Stomach (tissue), 8 donors: ENCODE measurements at regions not wholly inside any gene's neighbourhood (a gene's known extent, or its start where the extent isn't known, plus 50 kb on each side); places are given as distances from the start of the nearest gene placed in this dataset.

ENCODE experiments used
- DNase-seq, 2 donors: peaks; one replicate each; pipeline versions ENCODE4 v3.0.0 to v3.0.0-alpha.2; 2013 to 2019
- H3K27ac ChIP-seq, 5 donors: fragments of 200-600 bp in 4 of 5; sonication (generic) in 4 of 5; one replicate each; pipeline ENCODE4 v1.5.1; 2013 to 2019; ENCODE audit warnings: mild to moderate bottlenecking in 1 of 5, moderate library complexity in 1 of 5
- H3K27me3 ChIP-seq, 3 donors: fragments of 200-600 bp; sonication (generic); one replicate each; pipeline ENCODE4 v1.5.1; 2017 to 2019; ENCODE audit warnings: mixed run types in 1 of 3
- H3K36me3 ChIP-seq, 4 donors: fragments of 200-600 bp; sonication (generic); 1 replicate in 3 of 4; 2 replicates in 1 of 4; pipeline ENCODE4 v1.5.1; 2016 to 2019
- H3K4me1 ChIP-seq, 4 donors: fragments of 200-600 bp; sonication (generic); one replicate each; pipeline ENCODE4 v1.5.1; 2016 to 2019
- H3K4me3 ChIP-seq, 4 donors: fragments of 200-600 bp; sonication (generic) in 3 of 4; one replicate each; pipeline ENCODE4 v1.5.1; 2016 to 2019; ENCODE audit warnings: mild to moderate bottlenecking in 1 of 4
- H3K9me3 ChIP-seq, 4 donors: fragments of 200-600 bp; sonication (generic); one replicate each; pipeline ENCODE4 v1.5.1; 2016 to 2019
- CTCF ChIP-seq, 7 experiments: fragments of 450-650 bp in 4 of 7; fragments of 200-600 bp in 3 of 7; sonication (generic) in 3 of 7; IDR thresholded peaks; one replicate each; pipeline ENCODE4 v1.5.1; 2016 to 2019; ENCODE audit warnings: antibody characterized with exemption in 7 of 7, control low read depth in 2 of 7, mild to moderate bottlenecking in 1 of 7
- EP300 ChIP-seq: sonication (generic); formaldehyde crosslinking; IDR thresholded peaks from one replicate; pipeline ENCODE4 v1.6.1; 2017; ENCODE audit warnings: antibody characterized with exemption
- POLR2A ChIP-seq, 4 donors: fragments of 450-650 bp; IDR thresholded peaks; one replicate each; pipeline ENCODE4 v1.6.1; 2016; ENCODE audit warnings: antibody characterized with exemption in 4 of 4, control low read depth in 2 of 4, mild to moderate bottlenecking in 1 of 4, moderate library complexity in 1 of 4
- POLR2AphosphoS5 ChIP-seq, 3 donors: sonication (generic); formaldehyde crosslinking; IDR thresholded peaks; one replicate each; pipeline ENCODE4 v1.6.1; 2016; ENCODE audit warnings: antibody characterized with exemption in 3 of 3
- WGBS, 5 donors: extraction: QIAGEN DNeasy Blood & Tissue Kit in 3 of 5; methylation state at CpG; one replicate each; pipeline versions ENCODE4 v1.1.5 to v1.1.7; 2013 to 2018; 5-methylcytosine and 5-hydroxymethylcytosine counted together
- intact Hi-C: fragments of 100-400 bp; cut with DNase I; formaldehyde crosslinking; loops from one replicate; pipeline ENCODE4 v1.15.1; 2023; ENCODE audit warnings: low total_unique reads
- donor health status: healthy with polysubstance abuse.
- donor health status: Bipolar disorder and iron deficiency.
- donor health status: healthy.

GRCh38 chr5:159762921-159763320 lies 153.4 kb upstream of the ADRA1B start:
- TF ChIP-seq POLR2AphosphoS5 (IDR thresholded peaks at IDR 0.05) (no peak), CTCF (IDR thresholded peaks at IDR 0.05) (no peak)
- no peak for DNase-seq
- Histone ChIP-seq H3K27ac (no peak overlapping the region), H3K4me1 (peaks cover 0 to 11% (median 0%) of the 10 kb centered on the region in 4 donors), H3K27me3 (no peaks in the 10 kb centered on the region), H3K36me3 (no peaks in the 10 kb centered on the region), H3K4me3 (no peak overlapping the region), H3K9me3 (no peaks in the 10 kb centered on the region)
- 65 to 82% (median 75%) methylated on average over 2 of the region's 2 CpGs for WGBS, 5 donors
- intact Hi-C loops: no loop called here

GRCh38 chr5:159763562-159763961 lies 152.7 kb upstream of the ADRA1B start:
- no peaks in the 10 kb centered on the region for H3K9me3 ChIP-seq
- H3K27me3 ChIP-seq: no peaks in the 10 kb centered on the region
- TF ChIP-seq CTCF (IDR thresholded peaks at IDR 0.05) (no peak), POLR2AphosphoS5 (IDR thresholded peaks at IDR 0.05) (no peak), EP300 (no peak), POLR2A (IDR thresholded peaks at IDR 0.05) (no peak)
- H3K36me3 ChIP-seq: no peaks in the 10 kb centered on the region
- H3K27ac ChIP-seq: no peak overlapping the region
- no peak for DNase-seq
- H3K4me3 ChIP-seq: no peak overlapping the region
- 53 to 73% (median 63%) methylated on average over 9 of the region's 9 CpGs for WGBS, 5 donors
- H3K4me1 ChIP-seq: peaks cover 0 to 11% (median 0%) of the 10 kb centered on the region in 4 donors
- intact Hi-C loops: no loop called here

GRCh38 chr5:159764283-159765134 lies 151.8 kb upstream of the ADRA1B start:
- 37 to 62% (median 49%) methylated on average over 7 of the region's 7 CpGs for WGBS, 5 donors
- no peaks in the 10 kb centered on the region for H3K36me3 ChIP-seq
- peak overlapping the region in 1 of 5 donors; percentile 14 for H3K27ac ChIP-seq
- peak in 1 of 2 donors; percentile 8 for DNase-seq
- H3K9me3 ChIP-seq: no peaks in the 10 kb centered on the region
- no peak overlapping the region for H3K4me3 ChIP-seq
- intact Hi-C loops: no loop called here
- TF ChIP-seq POLR2AphosphoS5 (IDR thresholded peaks at IDR 0.05) (no peak), EP300 (no peak), CTCF (IDR thresholded peaks at IDR 0.05) (no peak)
- H3K27me3 ChIP-seq: no peaks in the 10 kb centered on the region
- peaks cover 0 to 11% (median 0%) of the 10 kb centered on the region in 4 donors for H3K4me1 ChIP-seq

GRCh38 chr5:159765135-159765433 lies 151.2 kb upstream of the ADRA1B start:
- Histone ChIP-seq H3K4me3 (no peak overlapping the region), H3K36me3 (no peaks in the 10 kb centered on the region), H3K27me3 (no peaks in the 10 kb centered on the region), H3K9me3 (no peaks in the 10 kb centered on the region), H3K4me1 (peaks cover 0 to 11% (median 0%) of the 10 kb centered on the region in 4 donors), H3K27ac (no peak overlapping the region)
- intact Hi-C loops: no loop called here
- TF ChIP-seq EP300: no peak
- TF ChIP-seq CTCF (IDR thresholded peaks at IDR 0.05): no peak
- no peak for TF ChIP-seq POLR2A (IDR thresholded peaks at IDR 0.05)
- no peak for TF ChIP-seq POLR2AphosphoS5 (IDR thresholded peaks at IDR 0.05)
- DNase-seq: no peak
- 55 to 75% (median 61%) methylated on average over 6 of the region's 6 CpGs for WGBS, 5 donors
